HCT116 (cell line): ENCODE measurements at regions not wholly inside any gene's neighbourhood (a gene's known extent, or its start where the extent isn't known, plus 50 kb on each side); places are given as distances from the start of the nearest gene placed in this dataset.

Source experiments
- YY1 ChIP-seq: IDR thresholded peaks from 2 replicates; pipeline ENCODE4 v1.6.1; 2011; ENCODE audit warnings: low read length, low read depth, moderate library complexity, mild to moderate bottlenecking; ENCODE audit not compliant: insufficient replicate concordance; ENCODE audit errors: extremely low read depth
- TF ChIP-seq, protein P1 (sequence below), 3 experiments: fragments of 200-600 bp in 1 of 3; sonication (generic) in 1 of 3; IDR thresholded peaks in 2 of 3; conservative IDR thresholded peaks in 1 of 3; 2 replicates each; pipeline ENCODE4 v1.5.1; 2012 to 2017; ENCODE audit warnings: low read depth in 2 of 3, low read length in 2 of 3, antibody characterized with exemption in 1 of 3, borderline replicate concordance in 1 of 3, control low read depth in 1 of 3, mild to moderate bottlenecking in 1 of 3, mixed read lengths in 1 of 3, mixed run types in 1 of 3, moderate library complexity in 1 of 3; ENCODE audit not compliant: insufficient read depth in 1 of 3

DNA sequence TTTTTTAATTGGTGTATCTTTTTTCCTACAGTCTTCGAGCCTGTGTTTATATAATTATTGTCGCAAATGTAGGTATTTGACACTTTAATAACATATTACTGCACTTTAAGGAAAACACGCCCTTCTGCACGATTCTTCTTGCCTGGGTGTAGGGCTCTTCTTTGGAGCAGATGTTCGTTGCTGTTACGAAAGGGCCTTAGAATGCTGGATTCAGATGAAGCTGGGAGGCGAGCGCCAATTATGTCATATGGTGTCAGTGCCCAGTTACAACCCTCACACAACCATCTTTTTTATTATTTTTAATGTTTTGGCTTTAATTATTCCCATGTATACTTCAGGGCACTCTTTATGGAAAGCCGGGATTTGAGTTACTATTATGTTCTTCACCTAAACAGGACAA is 553.0 kb downstream of the EBF1 start:
- TF ChIP-seq, protein P1, sequence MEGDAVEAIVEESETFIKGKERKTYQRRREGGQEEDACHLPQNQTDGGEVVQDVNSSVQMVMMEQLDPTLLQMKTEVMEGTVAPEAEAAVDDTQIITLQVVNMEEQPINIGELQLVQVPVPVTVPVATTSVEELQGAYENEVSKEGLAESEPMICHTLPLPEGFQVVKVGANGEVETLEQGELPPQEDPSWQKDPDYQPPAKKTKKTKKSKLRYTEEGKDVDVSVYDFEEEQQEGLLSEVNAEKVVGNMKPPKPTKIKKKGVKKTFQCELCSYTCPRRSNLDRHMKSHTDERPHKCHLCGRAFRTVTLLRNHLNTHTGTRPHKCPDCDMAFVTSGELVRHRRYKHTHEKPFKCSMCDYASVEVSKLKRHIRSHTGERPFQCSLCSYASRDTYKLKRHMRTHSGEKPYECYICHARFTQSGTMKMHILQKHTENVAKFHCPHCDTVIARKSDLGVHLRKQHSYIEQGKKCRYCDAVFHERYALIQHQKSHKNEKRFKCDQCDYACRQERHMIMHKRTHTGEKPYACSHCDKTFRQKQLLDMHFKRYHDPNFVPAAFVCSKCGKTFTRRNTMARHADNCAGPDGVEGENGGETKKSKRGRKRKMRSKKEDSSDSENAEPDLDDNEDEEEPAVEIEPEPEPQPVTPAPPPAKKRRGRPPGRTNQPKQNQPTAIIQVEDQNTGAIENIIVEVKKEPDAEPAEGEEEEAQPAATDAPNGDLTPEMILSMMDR (IDR thresholded peaks at IDR 0.05 in 2 of 3, conservative IDR thresholded peaks at IDR 0.05 in 1 of 3; ENCODE audit: borderline replicate concordance in 1 of 3, insufficient read depth in 1 of 3, low read depth in 2 of 3, low read length in 2 of 3), result no peak
- TF ChIP-seq YY1, result no peak
